C4-2B (cell line): ENCODE measurements at regions not wholly inside any gene's neighbourhood (a gene's known extent, or its start where the extent isn't known, plus 50 kb on each side); places are given as distances from the start of the nearest gene placed in this dataset.
"Not testable (repeated sequence)": the region's sequence is repeated elsewhere in the genome, so short reads cannot be mapped to it uniquely, and the experiment has no call there.

ENCODE experiments used
- CTCF ChIP-seq: fragments of 450-650 bp; conservative IDR thresholded peaks from 2 replicates; pipeline ENCODE4 v1.5.1; 2017; ENCODE audit warnings: mild to moderate bottlenecking
- ZFX ChIP-seq: fragments of 450-650 bp; IDR thresholded peaks from 2 replicates; pipeline ENCODE4 v1.6.1; 2017

- not testable (repeated sequence) for TF ChIP-seq CTCF, ZFX
These were observed 95.9 kb downstream of the FEM1C start for GRCh38 chr5:115448630-115449029.
